Muscle of back (tissue), 3 donors: ENCODE measurements at regions not wholly inside any gene's neighbourhood (a gene's known extent, or its start where the extent isn't known, plus 50 kb on each side); places are given as distances from the start of the nearest gene placed in this dataset.
"Not testable (repeated sequence)": the region's sequence is repeated elsewhere in the genome, so short reads cannot be mapped to it uniquely, and the experiment has no call there.

Experiments
- DNase-seq, 3 donors: peaks; one replicate each; pipeline versions ENCODE4 v3.0.0 to v3.0.0-alpha.2; 2013

GRCh38 chr10:9362721-9363120 lies 1308.2 kb downstream of the GATA3 start:
- DNase-seq = no peak

GRCh38 chr10:9379183-9379582 lies 1324.7 kb downstream of the GATA3 start:
- no peak for DNase-seq

- no peak for DNase-seq
Measured at GRCh38 chr10:9381733-9382532, 1327.4 kb downstream of the GATA3 start.

- no peak for DNase-seq
Measured at GRCh38 chr10:9382533-9382866, 1328.0 kb downstream of the GATA3 start.

- DNase-seq = peak; percentile 33 to 83 (median 49)
Measured at GRCh38 chr10:9390516-9390915, 1336.0 kb downstream of the GATA3 start.

- DNase-seq = peak in 1 of 3 donors; percentile 12
Measured at GRCh38 chr10:9399275-9399983, 1344.9 kb downstream of the GATA3 start.

- not testable (repeated sequence) for DNase-seq
Measured at GRCh38 chr10:9402067-9402466, 1347.6 kb downstream of the GATA3 start.

GRCh38 chr10:9402507-9403195 lies 1348.2 kb downstream of the GATA3 start:
- DNase-seq = not testable (repeated sequence)

- not testable (repeated sequence) for DNase-seq
Measured at GRCh38 chr10:9407201-9407600, 1352.7 kb downstream of the GATA3 start.

GRCh38 chr10:9416331-9416730 lies 1361.8 kb downstream of the GATA3 start:
- DNase-seq = peak in 1 of 3 donors; percentile 69

GRCh38 chr10:9419757-9420156 lies 1365.3 kb downstream of the GATA3 start:
- peak in 1 of 3 donors; percentile 37 for DNase-seq

- DNase-seq = peak in 1 of 3 donors; percentile 14
Measured at GRCh38 chr10:9427209-9427608, 1372.7 kb downstream of the GATA3 start.

GRCh38 chr10:9437131-9437530 lies 1382.6 kb downstream of the GATA3 start:
- DNase-seq = peak in 1 of 3 donors; percentile 11

- no peak for DNase-seq
Measured at GRCh38 chr10:9443758-9444157, 1389.3 kb downstream of the GATA3 start.

GRCh38 chr10:9449530-9449929 lies 1395.0 kb downstream of the GATA3 start:
- DNase-seq = peak in 1 of 3 donors; percentile 44

GRCh38 chr10:9450801-9451200 lies 1396.3 kb downstream of the GATA3 start:
- peak; percentile 20 to 77 (median 34) for DNase-seq

- DNase-seq = peak in 2 of 3 donors; percentile 31 to 43
Measured at GRCh38 chr10:9451211-9451773, 1396.8 kb downstream of the GATA3 start.

GRCh38 chr10:9452056-9452455 lies 1397.6 kb downstream of the GATA3 start:
- peak; percentile 49 to 84 (median 64) for DNase-seq

- DNase-seq = not testable (repeated sequence)
Measured at GRCh38 chr10:9453871-9454270, 1399.4 kb downstream of the GATA3 start.

- DNase-seq = no peak
Measured at GRCh38 chr10:9469663-9470205, 1415.2 kb downstream of the GATA3 start.

- DNase-seq = no peak
Measured at GRCh38 chr10:9470581-9470980, 1416.1 kb downstream of the GATA3 start.

GRCh38 chr10:9501944-9502343 lies 1447.5 kb downstream of the GATA3 start:
- DNase-seq = no peak
